HEK293 (cell line): ENCODE measurements at regions not wholly inside any gene's neighbourhood (a gene's known extent, or its start where the extent isn't known, plus 50 kb on each side); places are given as distances from the start of the nearest gene placed in this dataset.

Source experiments
- ATF2 ChIP-seq: fragments of 450-650 bp; formaldehyde crosslinking; IDR thresholded peaks from 2 replicates; pipeline ENCODE4 v1.5.1; 2016; ENCODE audit warnings: missing biosample characterization, missing genetic modification characterization, low read depth
- BCL11B ChIP-seq: fragments of 450-650 bp; formaldehyde crosslinking; IDR thresholded peaks from 2 replicates; pipeline ENCODE4 v1.5.1; 2016; ENCODE audit warnings: low read depth, missing biosample characterization, missing genetic modification characterization
- MYNN ChIP-seq: fragments of 450-650 bp; formaldehyde crosslinking; IDR thresholded peaks from 2 replicates; pipeline ENCODE4 v1.5.1; 2016; ENCODE audit warnings: missing biosample characterization, missing genetic modification characterization, borderline replicate concordance
- YY1 ChIP-seq: fragments of 450-650 bp; formaldehyde crosslinking; IDR thresholded peaks from 2 replicates; pipeline ENCODE4 v1.5.1; 2018; ENCODE audit warnings: missing biosample characterization, missing genetic modification characterization
- ZBTB1 ChIP-seq: fragments of 450-650 bp; formaldehyde crosslinking; IDR thresholded peaks from 2 replicates; pipeline ENCODE4 v1.5.1; 2016; ENCODE audit warnings: missing biosample characterization, missing genetic modification characterization
- ZNF121 ChIP-seq: fragments of 450-650 bp; formaldehyde crosslinking; IDR thresholded peaks from 2 replicates; pipeline ENCODE4 v1.5.1; 2016; ENCODE audit warnings: missing biosample characterization, missing genetic modification characterization
- ZNF146 ChIP-seq: fragments of 450-650 bp; formaldehyde crosslinking; IDR thresholded peaks from 2 replicates; pipeline ENCODE4 v1.5.1; 2016; ENCODE audit warnings: missing biosample characterization, missing genetic modification characterization
- ZNF24 ChIP-seq: fragments of 450-650 bp; formaldehyde crosslinking; IDR thresholded peaks from 2 replicates; pipeline ENCODE4 v1.5.1; 2016; ENCODE audit warnings: missing biosample characterization, missing genetic modification characterization
- ZNF274 ChIP-seq, 2 experiments: fragments of 200-500 bp in 1 of 2; fragments of 450-650 bp in 1 of 2; sonication (Bioruptor generic) in 1 of 2; formaldehyde crosslinking in 1 of 2; IDR thresholded peaks; 2 replicates each; pipeline versions ENCODE4 v1.5.1 to v1.6.1; 2014 to 2016; ENCODE audit warnings: borderline replicate concordance in 1 of 2, inconsistent platforms in 1 of 2, low read length in 1 of 2, missing biosample characterization in 1 of 2, missing genetic modification characterization in 1 of 2
- ZNF707 ChIP-seq: fragments of 450-650 bp; formaldehyde crosslinking; IDR thresholded peaks from 2 replicates; pipeline ENCODE4 v1.5.1; 2016; ENCODE audit warnings: missing biosample characterization, missing genetic modification characterization
- TF ChIP-seq, protein P1 (sequence below): fragments of 450-650 bp; formaldehyde crosslinking; IDR thresholded peaks from 2 replicates; pipeline ENCODE4 v1.5.1; 2016; ENCODE audit warnings: missing biosample characterization, missing genetic modification characterization
- TF ChIP-seq, protein P2 (sequence below): fragments of 450-650 bp; formaldehyde crosslinking; IDR thresholded peaks from 2 replicates; pipeline ENCODE4 v1.5.1; 2016; ENCODE audit warnings: missing biosample characterization, missing genetic modification characterization

GRCh38 chr4:120175272-120175671 is 108.6 kb upstream of the MAD2L1 start:
- TF ChIP-seq, protein P1, sequence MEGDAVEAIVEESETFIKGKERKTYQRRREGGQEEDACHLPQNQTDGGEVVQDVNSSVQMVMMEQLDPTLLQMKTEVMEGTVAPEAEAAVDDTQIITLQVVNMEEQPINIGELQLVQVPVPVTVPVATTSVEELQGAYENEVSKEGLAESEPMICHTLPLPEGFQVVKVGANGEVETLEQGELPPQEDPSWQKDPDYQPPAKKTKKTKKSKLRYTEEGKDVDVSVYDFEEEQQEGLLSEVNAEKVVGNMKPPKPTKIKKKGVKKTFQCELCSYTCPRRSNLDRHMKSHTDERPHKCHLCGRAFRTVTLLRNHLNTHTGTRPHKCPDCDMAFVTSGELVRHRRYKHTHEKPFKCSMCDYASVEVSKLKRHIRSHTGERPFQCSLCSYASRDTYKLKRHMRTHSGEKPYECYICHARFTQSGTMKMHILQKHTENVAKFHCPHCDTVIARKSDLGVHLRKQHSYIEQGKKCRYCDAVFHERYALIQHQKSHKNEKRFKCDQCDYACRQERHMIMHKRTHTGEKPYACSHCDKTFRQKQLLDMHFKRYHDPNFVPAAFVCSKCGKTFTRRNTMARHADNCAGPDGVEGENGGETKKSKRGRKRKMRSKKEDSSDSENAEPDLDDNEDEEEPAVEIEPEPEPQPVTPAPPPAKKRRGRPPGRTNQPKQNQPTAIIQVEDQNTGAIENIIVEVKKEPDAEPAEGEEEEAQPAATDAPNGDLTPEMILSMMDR, result no peak
- TF ChIP-seq ATF2, result no peak
- TF ChIP-seq ZNF707 (tag by site-specific recombination), result no peak
- no peak for TF ChIP-seq ZNF274 (IDR thresholded peaks at IDR 0.05; ENCODE audit: low read length)
- no peak for TF ChIP-seq ZNF274 (tag by site-specific recombination; IDR thresholded peaks at IDR 0.05; ENCODE audit: borderline replicate concordance)
- TF ChIP-seq BCL11B (tag by site-specific recombination), result no peak
- TF ChIP-seq ZNF146 (tag by site-specific recombination), result no peak
- TF ChIP-seq YY1 (tag by site-specific recombination), result no peak
- TF ChIP-seq, protein P2, sequence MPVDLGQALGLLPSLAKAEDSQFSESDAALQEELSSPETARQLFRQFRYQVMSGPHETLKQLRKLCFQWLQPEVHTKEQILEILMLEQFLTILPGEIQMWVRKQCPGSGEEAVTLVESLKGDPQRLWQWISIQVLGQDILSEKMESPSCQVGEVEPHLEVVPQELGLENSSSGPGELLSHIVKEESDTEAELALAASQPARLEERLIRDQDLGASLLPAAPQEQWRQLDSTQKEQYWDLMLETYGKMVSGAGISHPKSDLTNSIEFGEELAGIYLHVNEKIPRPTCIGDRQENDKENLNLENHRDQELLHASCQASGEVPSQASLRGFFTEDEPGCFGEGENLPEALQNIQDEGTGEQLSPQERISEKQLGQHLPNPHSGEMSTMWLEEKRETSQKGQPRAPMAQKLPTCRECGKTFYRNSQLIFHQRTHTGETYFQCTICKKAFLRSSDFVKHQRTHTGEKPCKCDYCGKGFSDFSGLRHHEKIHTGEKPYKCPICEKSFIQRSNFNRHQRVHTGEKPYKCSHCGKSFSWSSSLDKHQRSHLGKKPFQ (tag by site-specific recombination), result no peak
- no peak for TF ChIP-seq ZNF24 (tag by site-specific recombination)
- no peak for TF ChIP-seq ZBTB1
- no peak for TF ChIP-seq MYNN (tag by site-specific recombination)
- TF ChIP-seq ZNF121 (tag by site-specific recombination), result no peak
